ENCODE measurements at regions not wholly inside any gene's neighbourhood (a gene's known extent, or its start where the extent isn't known, plus 50 kb on each side); places are given as distances from the start of the nearest gene placed in this dataset.

GRCh38 chr10:81532403-81532802, 342.6 kb upstream of the NRG3 start:
- TF ChIP-seq CTCF (IDR thresholded peaks at IDR 0.05; ENCODE audit: low read length) (no peak), EZH2 (IDR thresholded peaks at IDR 0.05; ENCODE audit: borderline replicate concordance, low read length) (no peak)
